ENCODE measurements at regions not wholly inside any gene's neighbourhood (a gene's known extent, or its start where the extent isn't known, plus 50 kb on each side); places are given as distances from the start of the nearest gene placed in this dataset.

DNA sequence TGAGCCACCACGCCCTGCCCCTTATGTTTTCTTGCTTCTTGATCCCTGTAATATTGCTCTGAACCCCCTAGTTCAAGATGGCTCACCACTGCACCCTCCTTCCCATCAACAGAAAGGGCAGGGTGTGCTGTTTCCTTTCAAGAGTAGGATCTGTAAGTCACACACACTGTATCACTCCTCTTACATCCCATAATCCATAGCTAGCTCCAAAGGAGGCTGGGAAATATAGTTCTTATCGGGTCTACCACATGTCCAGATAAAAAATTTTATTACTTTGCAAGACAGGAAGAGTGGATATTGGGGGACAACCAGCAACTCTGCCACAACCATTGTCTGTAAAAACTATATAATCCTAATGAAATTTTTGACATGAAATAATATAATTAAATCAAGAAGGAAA is 79.6 kb downstream of the C9orf50 start (continued):
- TF ChIP-seq, protein P1, sequence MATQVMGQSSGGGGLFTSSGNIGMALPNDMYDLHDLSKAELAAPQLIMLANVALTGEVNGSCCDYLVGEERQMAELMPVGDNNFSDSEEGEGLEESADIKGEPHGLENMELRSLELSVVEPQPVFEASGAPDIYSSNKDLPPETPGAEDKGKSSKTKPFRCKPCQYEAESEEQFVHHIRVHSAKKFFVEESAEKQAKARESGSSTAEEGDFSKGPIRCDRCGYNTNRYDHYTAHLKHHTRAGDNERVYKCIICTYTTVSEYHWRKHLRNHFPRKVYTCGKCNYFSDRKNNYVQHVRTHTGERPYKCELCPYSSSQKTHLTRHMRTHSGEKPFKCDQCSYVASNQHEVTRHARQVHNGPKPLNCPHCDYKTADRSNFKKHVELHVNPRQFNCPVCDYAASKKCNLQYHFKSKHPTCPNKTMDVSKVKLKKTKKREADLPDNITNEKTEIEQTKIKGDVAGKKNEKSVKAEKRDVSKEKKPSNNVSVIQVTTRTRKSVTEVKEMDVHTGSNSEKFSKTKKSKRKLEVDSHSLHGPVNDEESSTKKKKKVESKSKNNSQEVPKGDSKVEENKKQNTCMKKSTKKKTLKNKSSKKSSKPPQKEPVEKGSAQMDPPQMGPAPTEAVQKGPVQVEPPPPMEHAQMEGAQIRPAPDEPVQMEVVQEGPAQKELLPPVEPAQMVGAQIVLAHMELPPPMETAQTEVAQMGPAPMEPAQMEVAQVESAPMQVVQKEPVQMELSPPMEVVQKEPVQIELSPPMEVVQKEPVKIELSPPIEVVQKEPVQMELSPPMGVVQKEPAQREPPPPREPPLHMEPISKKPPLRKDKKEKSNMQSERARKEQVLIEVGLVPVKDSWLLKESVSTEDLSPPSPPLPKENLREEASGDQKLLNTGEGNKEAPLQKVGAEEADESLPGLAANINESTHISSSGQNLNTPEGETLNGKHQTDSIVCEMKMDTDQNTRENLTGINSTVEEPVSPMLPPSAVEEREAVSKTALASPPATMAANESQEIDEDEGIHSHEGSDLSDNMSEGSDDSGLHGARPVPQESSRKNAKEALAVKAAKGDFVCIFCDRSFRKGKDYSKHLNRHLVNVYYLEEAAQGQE (IDR thresholded peaks at IDR 0.05; ENCODE audit: low read depth): no peak
- TF ChIP-seq CEBPB (IDR thresholded peaks at IDR 0.05; ENCODE audit: low read depth) (no peak), EZH2phosphoT487 (IDR thresholded peaks at IDR 0.05; ENCODE audit: borderline replicate concordance) (no peak), ZNF274 (IDR thresholded peaks at IDR 0.05; ENCODE audit: low read depth, low read length) (no peak)

DNA sequence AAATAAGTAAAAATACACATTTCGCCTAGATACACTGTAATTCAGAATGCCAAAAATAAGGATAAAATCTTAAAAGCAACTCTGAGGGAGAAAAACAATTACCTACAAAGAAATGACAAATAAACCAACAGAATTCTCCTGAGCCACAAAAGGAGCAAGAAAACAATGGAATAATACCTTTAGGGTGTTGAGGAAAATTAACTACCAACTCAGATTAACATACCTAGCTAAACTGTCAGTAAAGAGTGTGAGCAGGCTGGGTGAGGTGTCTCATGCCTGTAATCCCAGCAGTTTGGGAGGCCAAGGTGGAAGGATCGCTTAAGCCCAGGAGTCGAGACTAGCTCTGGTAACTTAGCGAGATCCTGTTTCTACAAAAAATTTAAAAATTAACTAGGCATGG is 81.5 kb downstream of the C9orf50 start:
- BruUV-seq (replicated peaks): no TSS peak
- intact Hi-C loops (cut with micrococcal nuclease): no loop called here
- TF ChIP-seq ZNF274 (IDR thresholded peaks at IDR 0.05; ENCODE audit: low read depth, low read length): no peak
- TF ChIP-seq YY1 (IDR thresholded peaks at IDR 0.05; ENCODE audit: extremely low read depth, insufficient replicate concordance, low read depth, low read length): no peak
- no peak for TF ChIP-seq ZFX (IDR thresholded peaks at IDR 0.05)
- TF ChIP-seq, protein P1 (IDR thresholded peaks at IDR 0.05; ENCODE audit: low read depth): no peak
- no peak for TF ChIP-seq TCF7L2 (IDR thresholded peaks at IDR 0.05; ENCODE audit: borderline replicate concordance, extremely low read depth, insufficient read depth, insufficient read length)
- TF ChIP-seq SIN3A (IDR thresholded peaks at IDR 0.05; ENCODE audit: low read depth): no peak
- no peak for TF ChIP-seq CEBPB (IDR thresholded peaks at IDR 0.05; ENCODE audit: low read depth)
- no peak for TF ChIP-seq FOSL1 (IDR thresholded peaks at IDR 0.05; ENCODE audit: low read depth)
- no peak for TF ChIP-seq SRF (IDR thresholded peaks at IDR 0.05; ENCODE audit: low read depth)
- TF ChIP-seq JUND (IDR thresholded peaks at IDR 0.05): no peak
- TF ChIP-seq, protein P2, sequence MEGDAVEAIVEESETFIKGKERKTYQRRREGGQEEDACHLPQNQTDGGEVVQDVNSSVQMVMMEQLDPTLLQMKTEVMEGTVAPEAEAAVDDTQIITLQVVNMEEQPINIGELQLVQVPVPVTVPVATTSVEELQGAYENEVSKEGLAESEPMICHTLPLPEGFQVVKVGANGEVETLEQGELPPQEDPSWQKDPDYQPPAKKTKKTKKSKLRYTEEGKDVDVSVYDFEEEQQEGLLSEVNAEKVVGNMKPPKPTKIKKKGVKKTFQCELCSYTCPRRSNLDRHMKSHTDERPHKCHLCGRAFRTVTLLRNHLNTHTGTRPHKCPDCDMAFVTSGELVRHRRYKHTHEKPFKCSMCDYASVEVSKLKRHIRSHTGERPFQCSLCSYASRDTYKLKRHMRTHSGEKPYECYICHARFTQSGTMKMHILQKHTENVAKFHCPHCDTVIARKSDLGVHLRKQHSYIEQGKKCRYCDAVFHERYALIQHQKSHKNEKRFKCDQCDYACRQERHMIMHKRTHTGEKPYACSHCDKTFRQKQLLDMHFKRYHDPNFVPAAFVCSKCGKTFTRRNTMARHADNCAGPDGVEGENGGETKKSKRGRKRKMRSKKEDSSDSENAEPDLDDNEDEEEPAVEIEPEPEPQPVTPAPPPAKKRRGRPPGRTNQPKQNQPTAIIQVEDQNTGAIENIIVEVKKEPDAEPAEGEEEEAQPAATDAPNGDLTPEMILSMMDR (IDR thresholded peaks at IDR 0.05 in 2 of 3, conservative IDR thresholded peaks at IDR 0.05 in 1 of 3; ENCODE audit: borderline replicate concordance in 1 of 3, insufficient read depth in 1 of 3, low read depth in 2 of 3, low read length in 2 of 3): no peak
- ATAC-seq: no peak
- Histone ChIP-seq H3K4me3 (replicated peaks in 1 of 2; ENCODE audit: low read depth in 1 of 2, low read length in 2 of 2) (no peak overlapping the region), H3K36me3 (ENCODE audit: control insufficient read depth in 1 of 2, insufficient read depth in 2 of 2, low read length in 2 of 2) (no peaks in the 10 kb centered on the region), H4K20me1 (ENCODE audit: insufficient read depth) (no peaks in the 10 kb centered on the region), H2AFZ (ENCODE audit: low read depth, low read length, poor library complexity, severe bottlenecking) (no peak overlapping the region), H3K79me2 (ENCODE audit: insufficient read depth, low read length) (no peaks in the 10 kb centered on the region), H3K4me1 (ENCODE audit: control insufficient read depth in 1 of 2, insufficient read depth in 2 of 2, low read length in 2 of 2) (peaks cover 12 to 27% of the 10 kb centered on the region in 2 experiments), H3K4me2 (ENCODE audit: low read length) (no peak overlapping the region), H3K9me2 (ENCODE audit: insufficient read depth) (no peaks in the 10 kb centered on the region), H3K27ac (ENCODE audit: low read depth, low read length) (no peak overlapping the region), H3K27me3 (ENCODE audit: insufficient read depth, low read length) (no peaks in the 10 kb centered on the region), H3K9ac (ENCODE audit: low read length) (no peak overlapping the region), H3K9me3 (ENCODE audit: control insufficient read depth in 1 of 2, insufficient read depth in 1 of 2, low read depth in 1 of 2, low read length in 2 of 2) (peaks cover 3 to 9% of the 10 kb centered on the region in 2 experiments; a peak in 1 of 4 replicates)
- ChIA-PET RAD21 (ENCODE audit: low non-redundant PET in 1 of 2, low total read pairs in 2 of 2, uncharacterized antibody in 2 of 2, unreplicated experiment in 2 of 2) (no interaction called here), CTCF (no interaction called here), POLR2A (no interaction called here)
- no peak for DNase-seq (ENCODE audit: low read depth, low spot score)
